Midbrain (tissue), 1 donor: ENCODE measurements at regions not wholly inside any gene's neighbourhood (a gene's known extent, or its start where the extent isn't known, plus 50 kb on each side); places are given as distances from the start of the nearest gene placed in this dataset.
"Not testable (repeated sequence)": the region's sequence is repeated elsewhere in the genome, so short reads cannot be mapped to it uniquely, and the experiment has no call there.

Source experiments
- DNase-seq: peaks from one replicate; lab custom pipeline; 2025; lab: John Stamatoyannopoulos, UW

- DNase-seq, result no peak
Measured at GRCh38 chr3:21238661-21239060, 512.3 kb downstream of the ZNF385D start.

GRCh38 chr3:21237638-21238037 lies 513.4 kb downstream of the ZNF385D start:
- no peak for DNase-seq

- DNase-seq, result no peak
Measured at GRCh38 chr3:21235491-21235890, 515.5 kb downstream of the ZNF385D start.

GRCh38 chr3:21234933-21235332 lies 516.1 kb downstream of the ZNF385D start:
- no peak for DNase-seq

- DNase-seq, result no peak
Measured at GRCh38 chr3:21229426-21230135, 521.4 kb downstream of the ZNF385D start.

GRCh38 chr3:21226086-21226485 lies 524.9 kb downstream of the ZNF385D start:
- DNase-seq, result no peak

GRCh38 chr3:21220944-21221343 lies 530.1 kb downstream of the ZNF385D start:
- no peak for DNase-seq

- no peak for DNase-seq
Measured at GRCh38 chr3:21216598-21216997, 534.4 kb downstream of the ZNF385D start.

- DNase-seq, result not testable (repeated sequence)
Measured at GRCh38 chr3:21204122-21204521, 546.9 kb downstream of the ZNF385D start.

- DNase-seq, result no peak
Measured at GRCh38 chr3:21195203-21195602, 555.8 kb downstream of the ZNF385D start.

GRCh38 chr3:21194036-21194435 lies 557.0 kb downstream of the ZNF385D start:
- not testable (repeated sequence) for DNase-seq

- DNase-seq, result no peak
Measured at GRCh38 chr3:21188459-21188858, 562.6 kb downstream of the ZNF385D start.

- DNase-seq, result no peak
Measured at GRCh38 chr3:21185816-21186314, 565.1 kb downstream of the ZNF385D start.

GRCh38 chr3:21174461-21174860 lies 576.5 kb downstream of the ZNF385D start:
- no peak for DNase-seq

- DNase-seq, result no peak
Measured at GRCh38 chr3:21170964-21171363, 580.0 kb downstream of the ZNF385D start.

- no peak for DNase-seq
Measured at GRCh38 chr3:21169948-21170347, 581.1 kb downstream of the ZNF385D start.

GRCh38 chr3:21168471-21168870 lies 582.5 kb downstream of the ZNF385D start:
- no peak for DNase-seq

- DNase-seq, result no peak
Measured at GRCh38 chr3:21163956-21164355, 587.1 kb downstream of the ZNF385D start.

GRCh38 chr3:21159543-21159906 lies 591.5 kb downstream of the ZNF385D start:
- DNase-seq, result no peak

GRCh38 chr3:21158861-21159542 lies 592.0 kb downstream of the ZNF385D start:
- no peak for DNase-seq

- no peak for DNase-seq
Measured at GRCh38 chr3:21154911-21155310, 596.1 kb downstream of the ZNF385D start.

GRCh38 chr3:21152555-21152954 lies 598.5 kb downstream of the ZNF385D start:
- DNase-seq, result no peak

GRCh38 chr3:21142949-21143348 lies 608.1 kb downstream of the ZNF385D start:
- DNase-seq, result no peak

GRCh38 chr3:21142031-21142430 lies 609.0 kb downstream of the ZNF385D start:
- DNase-seq, result no peak
